OCI-LY7 (cell line): ENCODE measurements at regions not wholly inside any gene's neighbourhood (a gene's known extent, or its start where the extent isn't known, plus 50 kb on each side); places are given as distances from the start of the nearest gene placed in this dataset.

Experiments used
- CTCF ChIP-seq: fragments of 200-600 bp; sonication (generic); conservative IDR thresholded peaks from 2 replicates; pipeline ENCODE4 v1.5.1; 2014; ENCODE audit warnings: mild to moderate bottlenecking, antibody characterized with exemption, low read length, moderate library complexity, mixed read lengths
- EZH2phosphoT487 ChIP-seq: fragments of 200-600 bp; sonication (generic); IDR thresholded peaks from 2 replicates; pipeline ENCODE4 v1.6.1; 2018; ENCODE audit warnings: low read depth, borderline replicate concordance, mild to moderate bottlenecking, mixed run types, antibody characterized with exemption, low read length, moderate library complexity, mixed read lengths

GRCh38 chr7:54390565-54390964, 151.6 kb upstream of the VSTM2A start:
- no peak for TF ChIP-seq CTCF
- TF ChIP-seq EZH2phosphoT487, result no peak
